Panc1 (cell line): ENCODE measurements at regions not wholly inside any gene's neighbourhood (a gene's known extent, or its start where the extent isn't known, plus 50 kb on each side); places are given as distances from the start of the nearest gene placed in this dataset.

Experiments used
- ATAC-seq: fragments of 200-7000 bp; cut with Tn5 transposase; 2 replicates; pipeline ENCODE4 v1.9.1; 2020; ENCODE audit warnings: mild to moderate bottlenecking, moderate library complexity
- BruUV-seq: library from RNA; stranded (reverse); fragments of 400-500 nt; replicated peaks from 2 replicates; lab custom pipeline; 2021; lab: Mats Ljungman, UMichigan
- CTCF ChIA-PET: fragments of 300-600 bp; sonication (Branson Sonifier 250); formaldehyde crosslinking; loops from one replicate; lab custom pipeline; 2022; ENCODE audit warnings: antibody characterized with exemption; lab: Charles Lee
- POLR2A ChIA-PET: fragments of 300-600 bp; sonication (Branson Sonifier 250); formaldehyde crosslinking; loops from one replicate; lab custom pipeline; 2022; ENCODE audit warnings: antibody characterized with exemption; lab: Charles Lee
- DNase-seq: peaks from one replicate; pipeline ENCODE4 v3.0.0-alpha.2; 2010; ENCODE audit warnings: low read depth, low spot score
- H3K27ac ChIP-seq: 2 replicates; pipeline ENCODE4 v1.5.1; 2011; ENCODE audit warnings: mild to moderate bottlenecking, low read length, inconsistent platforms
- H3K27me3 ChIP-seq: fragments of 200-500 bp; sonication (Bioruptor generic); 2 replicates; pipeline ENCODE4 v1.6.0; 2014; ENCODE audit warnings: low read length, inconsistent platforms; ENCODE audit not compliant: control insufficient read depth, insufficient read depth
- H3K36me3 ChIP-seq: fragments of 200-500 bp; sonication (Bioruptor generic); 2 replicates; pipeline ENCODE4 v1.5.1; 2014; ENCODE audit warnings: inconsistent platforms, mild to moderate bottlenecking, low read length, moderate library complexity; ENCODE audit not compliant: control insufficient read depth, insufficient read depth
- H3K4me1 ChIP-seq: 2 replicates; pipeline ENCODE4 v1.5.1; 2011; ENCODE audit warnings: inconsistent platforms, mild to moderate bottlenecking, low read length, moderate library complexity; ENCODE audit not compliant: control insufficient read depth, insufficient read depth
- H3K4me3 ChIP-seq, 2 experiments: 2 replicates each; pipeline ENCODE4 v1.5.1; 2011 to 2012; ENCODE audit warnings: low read depth in 2 of 2, low read length in 2 of 2, mild to moderate bottlenecking in 2 of 2, inconsistent platforms in 1 of 2, moderate library complexity in 1 of 2
- H3K9me3 ChIP-seq: fragments of 200-500 bp; sonication (Bioruptor generic); 2 replicates; pipeline ENCODE4 v1.5.1; 2014; ENCODE audit warnings: low read depth, mild to moderate bottlenecking, inconsistent platforms, low read length, moderate library complexity; ENCODE audit not compliant: control insufficient read depth, insufficient read depth
- CTCF ChIP-seq: fragments of 450-650 bp; IDR thresholded peaks from 2 replicates; pipeline ENCODE4 v1.5.1; 2017; ENCODE audit warnings: mild to moderate bottlenecking
- POLR2AphosphoS5 ChIP-seq: IDR thresholded peaks from 2 replicates; pipeline ENCODE4 v1.6.1; 2012; ENCODE audit warnings: mild to moderate bottlenecking, low read depth, low read length, moderate library complexity
- SIN3A ChIP-seq: IDR thresholded peaks from 2 replicates; pipeline ENCODE4 v1.6.1; 2012; ENCODE audit warnings: low read depth, mild to moderate bottlenecking, low read length, moderate library complexity, borderline replicate concordance; ENCODE audit not compliant: insufficient read depth
- TCF7L2 ChIP-seq: IDR thresholded peaks from 2 replicates; pipeline ENCODE4 v1.6.1; 2011; ENCODE audit warnings: mild to moderate bottlenecking, low read depth, low read length, inconsistent platforms
- in situ Hi-C: cut with HindIII; loops from 2 replicates; pipeline ENCODE4 v1.10.0; 2016; ENCODE audit warnings: low sequenced_read_pairs, low pct_unique_long_range_greater_than_20kb
- intact Hi-C: fragments of 100-400 bp; cut with micrococcal nuclease; formaldehyde crosslinking; loops from one replicate; pipeline ENCODE4 v1.10.0; 2022; ENCODE audit not compliant: unreplicated experiment
- TF ChIP-seq, protein P1 (sequence below), 2 experiments: IDR thresholded peaks; 2 replicates each; pipeline ENCODE4 v1.6.1; 2011 to 2012; ENCODE audit warnings: low read depth in 2 of 2, control low read depth in 1 of 2, low read length in 1 of 2, mild to moderate bottlenecking in 1 of 2, moderate library complexity in 1 of 2; ENCODE audit not compliant: insufficient read depth in 1 of 2

DNA sequence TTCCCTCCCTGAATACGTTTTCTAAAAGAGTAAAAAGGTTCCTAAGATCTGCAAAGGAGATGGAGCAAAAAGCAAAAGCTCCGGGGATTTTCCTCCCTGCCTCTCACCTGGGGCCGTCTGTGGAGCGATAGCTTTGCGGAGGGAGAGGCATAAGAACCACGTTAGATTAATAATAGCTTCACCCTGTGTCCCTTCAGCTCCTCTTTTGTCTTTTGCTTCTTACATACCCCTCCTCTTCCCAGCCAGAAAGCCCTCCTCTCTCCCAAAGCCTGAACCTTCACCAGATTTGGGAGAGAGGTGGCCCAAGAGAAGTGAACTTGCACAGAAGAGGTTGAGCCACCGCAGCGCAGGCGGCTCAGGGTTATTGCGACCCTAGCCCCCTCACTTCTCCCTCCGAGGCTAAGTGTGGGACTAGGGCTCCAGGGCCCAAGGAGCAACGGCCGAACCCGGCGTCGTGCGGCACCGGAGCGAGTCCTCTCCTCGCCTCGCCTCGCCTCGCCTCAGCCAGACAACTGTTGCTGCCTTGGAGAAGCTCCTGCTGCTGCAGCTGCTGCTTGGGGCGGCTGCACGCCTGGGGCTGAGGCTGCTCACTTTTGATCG, 97.6 kb upstream of the HSD17B12 start:
- H3K27ac ChIP-seq: no peak overlapping the region
- H3K4me1 ChIP-seq: peaks cover 15% of the 10 kb centered on the region
- no peak for ATAC-seq
- peaks cover 20% of the 10 kb centered on the region for H3K27me3 ChIP-seq
- H3K4me3 ChIP-seq: no peak overlapping the region
- ChIA-PET POLR2A (no interaction called here), CTCF (interaction anchor here (0.7 kb wide), 1 partner anchor 265 kb away, joined by 3 read pairs; no protein-coding TSS in a partner anchor)
- TF ChIP-seq CTCF (no peak), POLR2AphosphoS5 (no peak), SIN3A (no peak), TCF7L2 (no peak)
- TF ChIP-seq, protein P1, sequence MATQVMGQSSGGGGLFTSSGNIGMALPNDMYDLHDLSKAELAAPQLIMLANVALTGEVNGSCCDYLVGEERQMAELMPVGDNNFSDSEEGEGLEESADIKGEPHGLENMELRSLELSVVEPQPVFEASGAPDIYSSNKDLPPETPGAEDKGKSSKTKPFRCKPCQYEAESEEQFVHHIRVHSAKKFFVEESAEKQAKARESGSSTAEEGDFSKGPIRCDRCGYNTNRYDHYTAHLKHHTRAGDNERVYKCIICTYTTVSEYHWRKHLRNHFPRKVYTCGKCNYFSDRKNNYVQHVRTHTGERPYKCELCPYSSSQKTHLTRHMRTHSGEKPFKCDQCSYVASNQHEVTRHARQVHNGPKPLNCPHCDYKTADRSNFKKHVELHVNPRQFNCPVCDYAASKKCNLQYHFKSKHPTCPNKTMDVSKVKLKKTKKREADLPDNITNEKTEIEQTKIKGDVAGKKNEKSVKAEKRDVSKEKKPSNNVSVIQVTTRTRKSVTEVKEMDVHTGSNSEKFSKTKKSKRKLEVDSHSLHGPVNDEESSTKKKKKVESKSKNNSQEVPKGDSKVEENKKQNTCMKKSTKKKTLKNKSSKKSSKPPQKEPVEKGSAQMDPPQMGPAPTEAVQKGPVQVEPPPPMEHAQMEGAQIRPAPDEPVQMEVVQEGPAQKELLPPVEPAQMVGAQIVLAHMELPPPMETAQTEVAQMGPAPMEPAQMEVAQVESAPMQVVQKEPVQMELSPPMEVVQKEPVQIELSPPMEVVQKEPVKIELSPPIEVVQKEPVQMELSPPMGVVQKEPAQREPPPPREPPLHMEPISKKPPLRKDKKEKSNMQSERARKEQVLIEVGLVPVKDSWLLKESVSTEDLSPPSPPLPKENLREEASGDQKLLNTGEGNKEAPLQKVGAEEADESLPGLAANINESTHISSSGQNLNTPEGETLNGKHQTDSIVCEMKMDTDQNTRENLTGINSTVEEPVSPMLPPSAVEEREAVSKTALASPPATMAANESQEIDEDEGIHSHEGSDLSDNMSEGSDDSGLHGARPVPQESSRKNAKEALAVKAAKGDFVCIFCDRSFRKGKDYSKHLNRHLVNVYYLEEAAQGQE (IDR thresholded peaks at IDR 0.05; ENCODE audit: insufficient read depth in 1 of 2, low read depth in 2 of 2, low read length in 1 of 2): no peak
- intact Hi-C loops: no loop called here
- H3K36me3 ChIP-seq: no peaks in the 10 kb centered on the region
- H3K9me3 ChIP-seq: no peaks in the 10 kb centered on the region
- in situ Hi-C loops: no loop called here
- DNase-seq: no peak
- BruUV-seq: no TSS peak

DNA sequence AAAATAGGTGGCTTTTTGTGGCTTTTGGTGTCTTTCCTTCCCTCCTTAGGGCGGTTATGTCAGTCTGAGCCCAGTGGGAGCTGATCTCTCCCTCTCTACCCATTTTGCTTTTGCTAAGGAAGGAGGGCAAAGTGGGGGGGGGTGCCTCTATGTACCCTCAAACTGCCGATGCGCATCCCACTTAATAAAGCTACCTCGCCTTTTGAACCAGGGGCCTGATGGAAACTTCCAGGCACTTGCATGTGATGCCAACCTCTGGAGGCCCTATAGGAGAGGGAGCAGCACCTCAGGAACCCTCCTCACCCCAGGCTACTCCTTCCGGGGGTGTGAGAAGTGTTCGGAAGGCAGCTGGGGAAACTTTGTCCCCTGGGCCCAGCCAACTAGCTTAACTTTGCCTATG, 97.0 kb upstream of the HSD17B12 start:
- POLR2A ChIA-PET: no interaction called here
- BruUV-seq: no TSS peak
- H3K27me3 ChIP-seq: peaks cover 15% of the 10 kb centered on the region
- in situ Hi-C loops: no loop called here
- no peaks in the 10 kb centered on the region for H3K36me3 ChIP-seq
- H3K4me1 ChIP-seq: peaks cover 9% of the 10 kb centered on the region
- no peaks in the 10 kb centered on the region for H3K9me3 ChIP-seq
- H3K4me3 ChIP-seq: no peak overlapping the region
- intact Hi-C loops: no loop called here
- no peak overlapping the region for H3K27ac ChIP-seq
- no peak for DNase-seq
- TF ChIP-seq SIN3A (no peak), POLR2AphosphoS5 (no peak), CTCF (no peak), TCF7L2 (no peak)
- TF ChIP-seq, protein P1 (IDR thresholded peaks at IDR 0.05; ENCODE audit: insufficient read depth in 1 of 2, low read depth in 2 of 2, low read length in 1 of 2): no peak
- ATAC-seq: no peak
- CTCF ChIA-PET: interaction anchor here (0.7 kb wide), 1 partner anchor 264 kb away, joined by 3 read pairs; no protein-coding TSS in a partner anchor
